ENCODE measurements at regions not wholly inside any gene's neighbourhood (a gene's known extent, or its start where the extent isn't known, plus 50 kb on each side); places are given as distances from the start of the nearest gene placed in this dataset.

DNA sequence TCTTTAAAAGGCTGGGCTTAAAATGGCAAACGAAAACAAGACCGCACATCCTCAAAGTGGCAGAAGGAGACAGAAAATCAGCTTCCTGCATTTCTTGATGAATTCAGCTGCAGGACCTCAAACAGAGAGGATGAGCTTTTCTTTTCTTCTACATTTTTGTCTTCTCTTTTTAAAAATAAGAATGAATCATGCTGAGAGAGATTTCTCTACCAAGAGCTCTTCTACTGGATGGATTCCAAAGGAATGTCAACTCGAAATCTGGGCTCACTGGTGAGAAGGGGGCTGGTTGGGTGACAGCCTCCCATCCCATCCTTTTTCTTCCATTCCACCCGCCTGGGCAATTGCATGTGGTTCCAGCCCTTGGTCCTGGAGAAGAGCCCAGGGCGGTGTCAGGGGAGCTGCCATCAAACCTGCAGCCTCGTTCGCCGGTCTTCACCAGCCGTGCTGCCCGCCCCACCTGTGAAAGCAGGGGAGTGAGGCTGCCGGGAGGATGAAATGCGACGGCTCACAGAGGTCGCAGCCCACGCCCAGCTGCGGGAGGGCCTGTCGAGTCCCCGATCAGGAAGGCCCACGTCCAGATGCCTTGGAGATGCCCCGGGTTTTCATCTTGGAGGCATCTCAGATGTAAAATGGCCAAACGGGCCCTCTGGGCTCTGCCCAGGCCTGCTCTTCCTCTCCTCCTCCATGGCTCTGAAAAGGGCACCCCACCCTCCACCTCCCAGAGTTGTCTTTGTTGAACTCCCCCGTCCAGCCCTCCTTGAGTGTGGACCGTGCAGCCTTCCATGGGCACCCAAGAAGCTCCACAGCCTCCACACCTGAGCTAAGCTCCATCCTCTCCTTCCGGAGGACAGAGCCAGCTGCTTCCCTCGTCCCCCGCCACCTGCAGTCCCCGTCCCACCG, 121.9 kb downstream of the FOXL1 start:
- 58 to 66% (median 64%) methylated on average over 28 of the region's 28 CpGs for WGBS, 3 donors
- Histone ChIP-seq H3K9me3 (no peaks in the 10 kb centered on the region), H3K36me3 (no peaks in the 10 kb centered on the region), H3K4me1 (ENCODE audit: insufficient read depth) (no peaks in the 10 kb centered on the region), H3K4me3 (no peak overlapping the region), H3K27ac (no peak overlapping the region), H3K27me3 (no peaks in the 10 kb centered on the region)
- TF ChIP-seq POLR2A (IDR thresholded peaks at IDR 0.05) = no peak
- TF ChIP-seq, protein P1, sequence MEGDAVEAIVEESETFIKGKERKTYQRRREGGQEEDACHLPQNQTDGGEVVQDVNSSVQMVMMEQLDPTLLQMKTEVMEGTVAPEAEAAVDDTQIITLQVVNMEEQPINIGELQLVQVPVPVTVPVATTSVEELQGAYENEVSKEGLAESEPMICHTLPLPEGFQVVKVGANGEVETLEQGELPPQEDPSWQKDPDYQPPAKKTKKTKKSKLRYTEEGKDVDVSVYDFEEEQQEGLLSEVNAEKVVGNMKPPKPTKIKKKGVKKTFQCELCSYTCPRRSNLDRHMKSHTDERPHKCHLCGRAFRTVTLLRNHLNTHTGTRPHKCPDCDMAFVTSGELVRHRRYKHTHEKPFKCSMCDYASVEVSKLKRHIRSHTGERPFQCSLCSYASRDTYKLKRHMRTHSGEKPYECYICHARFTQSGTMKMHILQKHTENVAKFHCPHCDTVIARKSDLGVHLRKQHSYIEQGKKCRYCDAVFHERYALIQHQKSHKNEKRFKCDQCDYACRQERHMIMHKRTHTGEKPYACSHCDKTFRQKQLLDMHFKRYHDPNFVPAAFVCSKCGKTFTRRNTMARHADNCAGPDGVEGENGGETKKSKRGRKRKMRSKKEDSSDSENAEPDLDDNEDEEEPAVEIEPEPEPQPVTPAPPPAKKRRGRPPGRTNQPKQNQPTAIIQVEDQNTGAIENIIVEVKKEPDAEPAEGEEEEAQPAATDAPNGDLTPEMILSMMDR (IDR thresholded peaks at IDR 0.05) = no peak
- TF ChIP-seq EP300 (IDR thresholded peaks at IDR 0.05) = no peak
- no peak for DNase-seq
- intact Hi-C loops (cut with DNase I) = no loop called here

DNA sequence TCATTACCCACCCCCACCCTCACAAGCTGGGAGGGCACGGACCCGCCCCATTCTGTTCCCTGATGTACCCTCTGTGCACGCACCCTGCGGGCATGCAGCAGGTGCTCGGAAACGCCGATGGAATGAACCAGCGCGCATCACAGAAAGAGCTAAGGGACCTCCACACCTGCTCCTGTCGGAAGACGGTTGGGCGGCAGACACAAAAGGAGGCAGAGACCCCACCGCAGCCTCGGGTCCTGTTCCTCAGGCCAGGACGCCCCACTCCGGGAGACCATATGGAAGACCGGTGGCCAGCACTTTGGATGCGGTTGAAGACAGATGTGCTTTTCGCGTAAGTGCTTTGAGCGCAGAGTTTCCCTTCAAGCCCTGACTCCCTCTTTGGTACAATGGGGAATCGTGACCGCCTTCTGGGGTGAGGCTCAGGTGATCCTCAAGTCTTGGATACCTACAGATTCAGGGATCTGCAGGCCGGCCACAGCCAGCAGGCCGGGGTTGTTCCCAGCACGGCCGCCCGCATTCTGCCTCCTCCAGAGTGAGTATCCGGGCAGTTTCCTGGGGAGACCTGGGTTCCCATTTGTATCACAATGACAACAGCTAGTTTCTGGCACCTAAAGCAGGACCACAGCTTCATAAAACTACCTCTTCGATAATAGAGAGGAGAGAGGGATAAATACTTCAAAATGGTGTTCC, 123.1 kb downstream of the FOXL1 start:
- no peaks in the 10 kb centered on the region for H3K36me3 ChIP-seq
- H3K27me3 ChIP-seq = no peaks in the 10 kb centered on the region
- DNase-seq = no peak
- H3K4me1 ChIP-seq (ENCODE audit: insufficient read depth) = no peaks in the 10 kb centered on the region
- no peak for TF ChIP-seq EP300 (IDR thresholded peaks at IDR 0.05)
- no peak for TF ChIP-seq POLR2A (IDR thresholded peaks at IDR 0.05)
- TF ChIP-seq, protein P1 (IDR thresholded peaks at IDR 0.05) = no peak
- H3K9me3 ChIP-seq = no peaks in the 10 kb centered on the region
- H3K27ac ChIP-seq = no peak overlapping the region
- H3K4me3 ChIP-seq = no peak overlapping the region
- 95% methylated on average over 30 of the region's 30 CpGs for WGBS, 3 donors
- intact Hi-C loops (cut with DNase I) = no loop called here

DNA sequence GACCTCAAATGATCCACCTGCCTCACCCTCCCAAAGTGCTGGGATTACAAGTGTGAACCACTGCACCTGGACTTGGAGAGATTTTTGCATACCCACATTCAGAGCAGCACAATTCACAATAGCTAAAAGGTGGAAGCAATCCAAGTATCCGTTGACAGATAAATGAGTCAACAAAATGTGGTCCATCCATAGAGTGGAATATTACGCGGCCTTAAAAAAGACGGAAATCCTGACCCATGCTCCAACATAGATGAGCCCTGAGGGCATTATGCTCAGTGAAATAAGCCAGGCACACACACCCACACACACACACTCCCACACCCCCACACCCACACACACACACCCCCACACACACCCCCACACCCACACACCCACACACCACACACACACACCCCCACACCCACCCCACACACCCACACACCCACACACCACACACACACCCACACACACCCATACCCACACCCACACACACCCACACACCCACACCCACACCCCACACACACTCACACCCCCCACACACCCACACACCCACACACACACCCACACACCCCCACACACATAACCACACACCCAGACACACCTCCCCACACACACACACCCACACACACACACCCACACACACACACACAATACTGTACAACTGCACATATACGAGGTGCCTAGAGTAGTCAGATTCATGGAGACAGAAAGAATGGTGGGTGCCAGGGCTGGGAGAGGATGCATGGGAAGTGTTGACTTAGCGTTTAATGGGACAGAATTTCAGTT, 124.7 kb downstream of the FOXL1 start:
- DNase-seq = no peak
- intact Hi-C loops (cut with DNase I) = no loop called here
- H3K4me3 ChIP-seq = no peak overlapping the region

DNA sequence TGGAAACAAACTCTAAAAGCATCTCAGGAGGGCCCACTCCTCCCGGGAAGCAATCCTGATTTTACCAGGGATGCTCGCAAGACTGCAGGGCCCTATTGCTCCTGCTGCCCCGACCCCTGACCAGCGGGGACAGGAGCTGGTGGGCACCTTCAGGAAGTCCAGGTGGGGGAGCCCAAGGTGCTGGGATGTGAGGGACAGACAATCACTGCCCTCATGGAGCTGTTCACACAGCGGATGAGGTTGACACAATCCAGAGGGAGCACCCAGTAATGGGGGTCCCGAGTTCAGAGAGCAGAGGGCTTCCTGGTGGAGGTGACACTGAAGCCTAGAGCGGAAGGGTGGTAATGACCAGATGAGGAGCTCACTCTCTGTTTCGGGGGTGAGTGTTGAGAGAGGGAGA, 126.2 kb downstream of the FOXL1 start:
- Histone ChIP-seq H3K4me3 (no peak overlapping the region), H3K27me3 (no peaks in the 10 kb centered on the region), H3K9me3 (no peaks in the 10 kb centered on the region), H3K4me1 (ENCODE audit: insufficient read depth) (no peaks in the 10 kb centered on the region), H3K36me3 (no peaks in the 10 kb centered on the region), H3K27ac (no peak overlapping the region)
- WGBS, 3 donors = 75 to 85% (median 76%) methylated on average over 8 of the region's 8 CpGs
- no peak for DNase-seq
- TF ChIP-seq, protein P1 (IDR thresholded peaks at IDR 0.05) = no peak
- TF ChIP-seq POLR2A (IDR thresholded peaks at IDR 0.05) (no peak), EP300 (IDR thresholded peaks at IDR 0.05) (no peak)
- intact Hi-C loops (cut with DNase I) = no loop called here

More for the DNA sequence above, 124.7 kb downstream of the FOXL1 start:
- TF ChIP-seq POLR2A (IDR thresholded peaks at IDR 0.05) = no peak
- TF ChIP-seq EP300 (IDR thresholded peaks at IDR 0.05) = no peak
- TF ChIP-seq, protein P1 (IDR thresholded peaks at IDR 0.05) = no peak
- Histone ChIP-seq H3K9me3 (no peaks in the 10 kb centered on the region), H3K27ac (no peak overlapping the region), H3K4me1 (ENCODE audit: insufficient read depth) (no peaks in the 10 kb centered on the region), H3K36me3 (no peaks in the 10 kb centered on the region), H3K27me3 (no peaks in the 10 kb centered on the region)
- 77 to 84% (median 80%) methylated on average over 6 of the region's 6 CpGs for WGBS, 3 donors

Data from ovary (tissue), 7 donors.